ENCODE measurements at regions not wholly inside any gene's neighbourhood (a gene's known extent, or its start where the extent isn't known, plus 50 kb on each side); places are given as distances from the start of the nearest gene placed in this dataset.

GRCh38 chr19:31424861-31425620 is 75.8 kb upstream of the TSHZ3 start:
- no peak for DNase-seq (ENCODE audit: low read depth in 1 of 2, low spot score in 1 of 2)
- no peak for TF ChIP-seq JUND (IDR thresholded peaks at IDR 0.05; ENCODE audit: low read depth)
- in situ Hi-C loops (cut with HindIII; ENCODE audit: low pct_unique_long_range_greater_than_20kb, low sequenced_read_pairs) = no loop called here

DNA sequence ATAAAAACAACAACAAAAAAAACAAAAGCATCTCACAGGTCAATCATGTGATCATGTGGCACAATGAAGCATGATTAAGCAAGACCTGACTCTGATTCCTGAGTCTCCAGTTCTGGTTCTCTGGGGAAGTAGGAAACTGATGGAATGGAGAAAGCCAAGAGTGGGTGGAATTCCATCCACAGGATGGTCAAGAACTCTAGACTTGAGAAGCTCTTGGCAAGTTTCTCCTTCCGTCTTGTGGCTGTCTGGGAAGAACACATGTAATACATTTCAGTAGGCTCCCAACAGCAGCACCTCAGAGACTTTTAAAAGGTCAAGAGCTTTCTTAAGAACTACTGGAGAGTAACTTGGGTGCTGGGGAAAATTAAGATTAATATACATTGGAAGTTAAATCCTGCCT is 78.6 kb upstream of the TSHZ3 start:
- no peak for DNase-seq (ENCODE audit: low read depth in 1 of 2, low spot score in 1 of 2)
- in situ Hi-C loops (cut with HindIII; ENCODE audit: low pct_unique_long_range_greater_than_20kb, low sequenced_read_pairs) = no loop called here
- no peak for TF ChIP-seq JUND (IDR thresholded peaks at IDR 0.05; ENCODE audit: low read depth)

GRCh38 chr19:31430381-31430780 is 81.1 kb upstream of the TSHZ3 start:
- DNase-seq (ENCODE audit: low read depth in 1 of 2, low spot score in 1 of 2) = no peak
- TF ChIP-seq JUND (IDR thresholded peaks at IDR 0.05; ENCODE audit: low read depth) = no peak
- in situ Hi-C loops (cut with HindIII; ENCODE audit: low pct_unique_long_range_greater_than_20kb, low sequenced_read_pairs) = no loop called here

GRCh38 chr19:31432201-31432810 is 83.1 kb upstream of the TSHZ3 start:
- DNase-seq (ENCODE audit: low read depth in 1 of 2, low spot score in 1 of 2) = no peak
- TF ChIP-seq JUND (IDR thresholded peaks at IDR 0.05; ENCODE audit: low read depth) = no peak
- in situ Hi-C loops (cut with HindIII; ENCODE audit: low pct_unique_long_range_greater_than_20kb, low sequenced_read_pairs) = no loop called here

GRCh38 chr19:31436121-31436776 is 87.0 kb upstream of the TSHZ3 start:
- in situ Hi-C loops (cut with HindIII; ENCODE audit: low pct_unique_long_range_greater_than_20kb, low sequenced_read_pairs) = no loop called here
- no peak for TF ChIP-seq JUND (IDR thresholded peaks at IDR 0.05; ENCODE audit: low read depth)
- DNase-seq (ENCODE audit: low read depth in 1 of 2, low spot score in 1 of 2) = no peak

GRCh38 chr19:31438401-31439269 is 89.4 kb upstream of the TSHZ3 start:
- TF ChIP-seq JUND (IDR thresholded peaks at IDR 0.05; ENCODE audit: low read depth) = no peak
- in situ Hi-C loops (cut with HindIII; ENCODE audit: low pct_unique_long_range_greater_than_20kb, low sequenced_read_pairs) = no loop called here
- DNase-seq (ENCODE audit: low read depth in 1 of 2, low spot score in 1 of 2) = no peak

- TF ChIP-seq JUND (IDR thresholded peaks at IDR 0.05; ENCODE audit: low read depth) = no peak
- in situ Hi-C loops (cut with HindIII; ENCODE audit: low pct_unique_long_range_greater_than_20kb, low sequenced_read_pairs) = no loop called here
- no peak for DNase-seq (ENCODE audit: low read depth in 1 of 2, low spot score in 1 of 2)
These were observed 90.0 kb upstream of the TSHZ3 start for GRCh38 chr19:31439270-31439573.

DNA sequence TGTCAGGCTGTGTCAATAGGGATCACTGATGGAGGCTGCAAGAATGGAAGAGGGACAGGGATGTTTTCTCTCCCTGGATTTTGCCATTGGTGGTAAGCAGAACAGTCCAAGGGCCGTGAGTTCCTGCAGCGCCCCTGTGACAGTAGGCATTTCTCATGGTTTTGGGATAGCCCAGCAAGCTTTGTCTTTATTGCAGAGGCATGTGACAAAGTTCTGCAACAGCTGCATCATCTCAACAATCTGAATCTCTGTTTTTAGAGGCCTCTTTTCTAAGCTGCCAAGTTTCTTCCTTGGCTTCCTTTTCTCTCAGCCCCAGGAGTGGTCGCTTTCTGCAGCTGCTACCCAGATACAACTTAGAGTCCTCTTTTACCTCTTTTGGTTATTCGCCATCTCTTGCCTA is 95.7 kb upstream of the TSHZ3 start:
- in situ Hi-C loops (cut with HindIII; ENCODE audit: low pct_unique_long_range_greater_than_20kb, low sequenced_read_pairs) = no loop called here
- TF ChIP-seq JUND (IDR thresholded peaks at IDR 0.05; ENCODE audit: low read depth) = no peak
- no peak for DNase-seq (ENCODE audit: low read depth in 1 of 2, low spot score in 1 of 2)

- no peak for TF ChIP-seq JUND (IDR thresholded peaks at IDR 0.05; ENCODE audit: low read depth)
- no peak for DNase-seq (ENCODE audit: low read depth in 1 of 2, low spot score in 1 of 2)
- in situ Hi-C loops (cut with HindIII; ENCODE audit: low pct_unique_long_range_greater_than_20kb, low sequenced_read_pairs) = no loop called here
These were observed 96.2 kb upstream of the TSHZ3 start for GRCh38 chr19:31445406-31445805.

GRCh38 chr19:31448221-31448657 is 99.0 kb upstream of the TSHZ3 start:
- DNase-seq (ENCODE audit: low read depth in 1 of 2, low spot score in 1 of 2) = peak in 1 of 2 experiments; percentile 25
- in situ Hi-C loops (cut with HindIII; ENCODE audit: low pct_unique_long_range_greater_than_20kb, low sequenced_read_pairs) = no loop called here
- no peak for TF ChIP-seq JUND (IDR thresholded peaks at IDR 0.05; ENCODE audit: low read depth)

- in situ Hi-C loops (cut with HindIII; ENCODE audit: low pct_unique_long_range_greater_than_20kb, low sequenced_read_pairs) = no loop called here
- TF ChIP-seq JUND (IDR thresholded peaks at IDR 0.05; ENCODE audit: low read depth) = no peak
- no peak for DNase-seq (ENCODE audit: low read depth in 1 of 2, low spot score in 1 of 2)
These were observed 100.1 kb upstream of the TSHZ3 start for GRCh38 chr19:31449379-31449778.

DNA sequence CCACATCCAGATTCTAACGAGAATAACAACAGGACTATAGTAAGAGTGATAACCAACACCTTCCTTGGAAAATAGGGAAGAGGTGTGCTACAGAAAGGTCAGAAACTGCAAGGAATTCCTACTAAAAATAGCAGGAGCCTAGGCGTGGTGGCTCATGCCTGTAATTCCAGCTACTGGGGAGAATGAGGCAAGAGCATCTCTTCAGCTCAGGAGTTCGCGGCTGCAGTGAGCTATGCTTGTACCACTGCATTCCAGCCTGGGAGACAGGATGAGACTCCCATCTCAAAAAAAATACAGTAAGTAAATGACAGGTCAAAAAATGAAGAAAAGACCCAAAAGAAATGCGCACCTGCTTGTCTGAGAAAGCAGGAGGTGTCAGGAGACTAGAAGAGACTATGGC is 101.5 kb upstream of the TSHZ3 start:
- in situ Hi-C loops (cut with HindIII; ENCODE audit: low pct_unique_long_range_greater_than_20kb, low sequenced_read_pairs) = no loop called here

More for the DNA sequence above, 101.5 kb upstream of the TSHZ3 start:
- DNase-seq (ENCODE audit: low read depth in 1 of 2, low spot score in 1 of 2) = no peak
- TF ChIP-seq JUND (IDR thresholded peaks at IDR 0.05; ENCODE audit: low read depth) = no peak

All from T47D (cell line).